Uterus (tissue), 2 donors: ENCODE measurements at regions not wholly inside any gene's neighbourhood (a gene's known extent, or its start where the extent isn't known, plus 50 kb on each side); places are given as distances from the start of the nearest gene placed in this dataset.

Source experiments
- POLR2A ChIP-seq, 2 donors: fragments of 450-650 bp; IDR thresholded peaks; one replicate each; pipeline ENCODE4 v1.6.1; 2016; ENCODE audit warnings: antibody characterized with exemption in 2 of 2, mild to moderate bottlenecking in 1 of 2, moderate library complexity in 1 of 2
- TF ChIP-seq, protein P1 (sequence below), 4 experiments: fragments of 200-600 bp in 2 of 4; fragments of 450-650 bp in 2 of 4; sonication (generic) in 2 of 4; IDR thresholded peaks; one replicate each; pipeline ENCODE4 v1.5.1; 2016 to 2019; ENCODE audit warnings: antibody characterized with exemption in 4 of 4, mild to moderate bottlenecking in 2 of 4, moderate library complexity in 1 of 4

DNA sequence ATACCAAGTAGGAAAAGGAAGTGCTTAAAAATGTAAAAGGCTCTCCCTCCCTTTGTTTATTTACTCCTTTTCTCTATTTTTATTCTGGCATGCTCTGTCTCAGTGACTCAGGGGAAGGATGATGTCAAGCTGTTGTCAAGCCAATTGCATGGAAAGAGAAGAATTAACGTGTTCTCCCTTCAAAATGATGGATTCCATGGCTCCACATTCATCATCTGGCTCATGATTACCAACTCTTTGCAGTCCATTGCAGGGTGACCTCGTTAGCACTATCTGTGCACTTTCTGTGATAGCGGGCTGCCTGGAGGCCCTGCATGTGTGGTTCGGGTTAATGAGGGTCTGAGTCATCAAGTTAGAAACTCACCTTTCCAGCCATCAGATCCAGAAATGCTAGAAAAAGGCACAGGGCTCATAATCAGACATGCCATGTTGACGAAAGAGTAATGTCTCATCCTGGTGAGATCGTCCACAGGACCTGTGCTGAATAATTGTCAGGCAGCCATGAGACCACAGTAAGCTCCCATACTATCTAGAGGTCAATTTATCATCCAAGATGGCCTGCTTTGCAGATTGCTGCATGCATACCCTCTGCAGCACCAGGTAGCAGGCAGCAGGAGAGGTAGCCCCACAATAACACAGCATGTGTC lies 79.2 kb upstream of the BTG1 start:
- TF ChIP-seq, protein P1, sequence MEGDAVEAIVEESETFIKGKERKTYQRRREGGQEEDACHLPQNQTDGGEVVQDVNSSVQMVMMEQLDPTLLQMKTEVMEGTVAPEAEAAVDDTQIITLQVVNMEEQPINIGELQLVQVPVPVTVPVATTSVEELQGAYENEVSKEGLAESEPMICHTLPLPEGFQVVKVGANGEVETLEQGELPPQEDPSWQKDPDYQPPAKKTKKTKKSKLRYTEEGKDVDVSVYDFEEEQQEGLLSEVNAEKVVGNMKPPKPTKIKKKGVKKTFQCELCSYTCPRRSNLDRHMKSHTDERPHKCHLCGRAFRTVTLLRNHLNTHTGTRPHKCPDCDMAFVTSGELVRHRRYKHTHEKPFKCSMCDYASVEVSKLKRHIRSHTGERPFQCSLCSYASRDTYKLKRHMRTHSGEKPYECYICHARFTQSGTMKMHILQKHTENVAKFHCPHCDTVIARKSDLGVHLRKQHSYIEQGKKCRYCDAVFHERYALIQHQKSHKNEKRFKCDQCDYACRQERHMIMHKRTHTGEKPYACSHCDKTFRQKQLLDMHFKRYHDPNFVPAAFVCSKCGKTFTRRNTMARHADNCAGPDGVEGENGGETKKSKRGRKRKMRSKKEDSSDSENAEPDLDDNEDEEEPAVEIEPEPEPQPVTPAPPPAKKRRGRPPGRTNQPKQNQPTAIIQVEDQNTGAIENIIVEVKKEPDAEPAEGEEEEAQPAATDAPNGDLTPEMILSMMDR (IDR thresholded peaks at IDR 0.05), result no peak
- no peak for TF ChIP-seq POLR2A (IDR thresholded peaks at IDR 0.05)
